Keratinocyte (primary cell): ENCODE measurements at regions not wholly inside any gene's neighbourhood (a gene's known extent, or its start where the extent isn't known, plus 50 kb on each side); places are given as distances from the start of the nearest gene placed in this dataset.

Experiments used
- CTCF ChIP-seq, 3 experiments: IDR thresholded peaks in 1 of 3; conservative IDR thresholded peaks in 1 of 3; optimal IDR thresholded peaks in 1 of 3; 2 replicates in 2 of 3; 3 replicates in 1 of 3; pipeline versions ENCODE3 to v1.5.1; 2011; ENCODE audit warnings: low read length in 3 of 3, mild to moderate bottlenecking in 3 of 3, moderate library complexity in 2 of 3, control low read depth in 1 of 3, inconsistent platforms in 1 of 3; ENCODE audit not compliant: insufficient read depth in 2 of 3; ENCODE audit errors: extremely low read depth in 1 of 3
- EZH2 ChIP-seq: IDR thresholded peaks from one replicate; pipeline ENCODE4 v1.6.1; 2012; ENCODE audit warnings: inconsistent platforms, mild to moderate bottlenecking, low read length, moderate library complexity

GRCh38 chr16:60686824-60687223 is 1349.4 kb downstream of the CDH8 start:
- TF ChIP-seq CTCF (optimal IDR thresholded peaks at IDR 0.05 in 1 of 3, IDR thresholded peaks at IDR 0.05 in 1 of 3, conservative IDR thresholded peaks at IDR 0.05 in 1 of 3; ENCODE audit: extremely low read depth in 1 of 3, insufficient read depth in 2 of 3, low read length in 3 of 3) (no peak), EZH2 (no peak)
